GM19025 (cell line): ENCODE measurements at regions not wholly inside any gene's neighbourhood (a gene's known extent, or its start where the extent isn't known, plus 50 kb on each side); places are given as distances from the start of the nearest gene placed in this dataset.
"Not testable (repeated sequence)": the region's sequence is repeated elsewhere in the genome, so short reads cannot be mapped to it uniquely, and the experiment has no call there.

Experiments
- ATAC-seq: cut with Tn5 transposase; IDR thresholded peaks from one replicate; pipeline ENCODE4 v1.9.1; 2021; ENCODE audit warnings: mild to moderate bottlenecking, low read depth, moderate library complexity; ENCODE audit not compliant: unreplicated experiment

- ATAC-seq = not testable (repeated sequence)
Measured at GRCh38 chr11:129763569-129763968, 52.1 kb upstream of the TMEM45B start.

- ATAC-seq = not testable (repeated sequence)
Measured at GRCh38 chr11:129764204-129764603, 51.4 kb upstream of the TMEM45B start.
